Omental fat pad (tissue), 3 donors: ENCODE measurements at regions not wholly inside any gene's neighbourhood (a gene's known extent, or its start where the extent isn't known, plus 50 kb on each side); places are given as distances from the start of the nearest gene placed in this dataset.
A peak's percentile ranks its signal among the peaks of the same experiment; 100 is the strongest.

Experiments used
- ATAC-seq: fragments of 150-250 bp; one replicate; pipeline ENCODE4 v1.9.1; 2016; ENCODE audit warnings: mild to moderate bottlenecking, moderate library complexity; ENCODE audit not compliant: low FRiP score
- DNase-seq: peaks from one replicate; pipeline ENCODE4 v3.0.0-alpha.2; 2019; ENCODE audit warnings: low spot score
- CTCF ChIP-seq, 3 donors: fragments of 450-650 bp; IDR thresholded peaks; one replicate each; pipeline ENCODE4 v1.5.1; 2016 to 2017; ENCODE audit warnings: antibody characterized with exemption in 3 of 3, mild to moderate bottlenecking in 3 of 3, moderate library complexity in 2 of 3

- no peak for TF ChIP-seq CTCF (IDR thresholded peaks at IDR 0.05)
- DNase-seq (no peak), ATAC-seq (no peak)
These were observed 93.4 kb downstream of the ABHD5 start for GRCh38 chr3:43783987-43784639.

- no peak for ATAC-seq
- DNase-seq = no peak
- no peak for TF ChIP-seq CTCF (IDR thresholded peaks at IDR 0.05)
These were observed 93.9 kb downstream of the ABHD5 start for GRCh38 chr3:43784640-43785011.

DNA sequence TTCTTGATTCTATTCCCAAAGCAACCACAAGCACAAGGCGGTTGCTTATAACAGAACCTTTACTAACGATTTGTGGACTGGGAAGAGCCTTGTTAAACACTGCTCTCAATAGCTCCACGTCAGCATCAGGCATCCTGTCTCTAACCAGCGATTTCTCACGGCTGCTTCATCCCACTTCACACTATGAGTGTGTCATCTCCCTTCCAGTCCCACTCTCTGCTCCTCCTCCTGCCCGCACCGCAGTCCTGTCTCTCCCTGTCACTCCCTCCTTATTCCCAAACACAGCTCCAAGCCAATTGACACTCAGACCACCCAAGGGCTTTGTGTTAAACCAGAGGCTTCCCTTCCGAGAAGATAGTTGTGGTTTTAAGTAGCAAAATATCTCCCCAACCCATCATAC, 94.8 kb downstream of the ABHD5 start:
- ATAC-seq (no peak), DNase-seq (no peak)
- TF ChIP-seq CTCF (IDR thresholded peaks at IDR 0.05) = no peak

GRCh38 chr3:43786102-43786501, 95.4 kb downstream of the ABHD5 start:
- ATAC-seq (no peak), DNase-seq (no peak)
- TF ChIP-seq CTCF (IDR thresholded peaks at IDR 0.05) = no peak

DNA sequence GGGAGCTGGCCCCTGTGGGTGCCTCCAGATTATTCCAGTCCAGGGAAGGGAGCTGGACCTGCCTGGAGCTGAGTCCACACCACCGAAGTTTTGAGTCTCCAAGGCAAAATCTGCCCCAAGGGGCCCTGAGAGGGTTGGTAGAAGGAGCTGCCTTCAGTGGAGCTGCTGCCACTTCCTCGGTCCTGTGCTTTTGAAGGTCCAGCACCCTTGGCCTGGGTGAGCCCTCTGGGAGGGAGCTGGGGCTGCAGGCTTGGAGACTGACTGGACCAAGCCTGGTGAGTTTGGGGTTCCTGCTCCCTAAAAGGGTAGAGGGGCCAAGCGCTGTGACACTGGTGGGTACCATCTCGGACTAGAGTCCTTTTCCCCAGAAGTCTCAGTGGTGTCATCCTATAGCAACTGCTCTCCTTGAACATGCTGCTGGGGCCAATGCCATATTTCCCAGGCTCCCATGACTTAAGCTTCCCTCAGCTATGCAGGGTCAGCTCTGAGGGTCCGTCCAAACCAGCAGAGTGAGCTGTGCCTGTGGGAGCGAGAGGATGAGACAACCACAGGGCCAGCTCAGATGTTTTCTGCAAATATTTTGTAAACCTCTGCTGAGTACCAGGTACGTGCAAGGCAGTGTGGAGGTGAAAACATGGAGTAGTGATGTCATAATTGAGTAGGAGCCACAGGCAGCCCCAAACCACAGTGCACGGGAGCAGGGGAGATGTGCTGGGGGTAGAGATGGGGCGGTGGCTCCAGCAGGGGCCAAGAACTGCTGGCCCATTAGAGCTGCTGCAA, 96.0 kb downstream of the ABHD5 start:
- DNase-seq = no peak

GRCh38 chr3:43787330-43787729, 96.6 kb downstream of the ABHD5 start:
- no peak for ATAC-seq
- DNase-seq = no peak
- no peak for TF ChIP-seq CTCF (IDR thresholded peaks at IDR 0.05)

More for the DNA sequence above, 96.0 kb downstream of the ABHD5 start:
- no peak for TF ChIP-seq CTCF (IDR thresholded peaks at IDR 0.05)
- peak; percentile 10 for ATAC-seq

DNA sequence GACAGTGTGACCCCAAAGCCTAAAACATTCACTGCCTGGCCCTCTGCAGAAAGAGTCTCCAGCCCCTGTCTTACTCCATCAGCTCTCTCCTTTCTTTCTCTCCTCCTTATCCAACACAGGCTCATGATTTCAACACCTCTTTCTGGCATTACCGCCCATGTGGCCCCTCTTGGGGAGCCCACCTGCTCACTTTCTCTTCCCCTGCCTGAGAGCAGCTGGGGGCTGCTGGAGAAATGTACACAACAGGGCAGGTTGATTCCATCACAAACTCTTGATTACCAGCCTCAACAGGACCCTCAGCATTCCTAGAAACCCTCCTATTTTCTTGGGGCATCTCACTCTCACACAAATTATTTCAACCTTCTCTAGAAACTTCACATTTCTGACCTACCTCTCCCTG, 98.3 kb downstream of the ABHD5 start:
- no peak for TF ChIP-seq CTCF (IDR thresholded peaks at IDR 0.05)
- no peak for DNase-seq
- ATAC-seq = no peak
